Panc1 (cell line): ENCODE measurements at regions not wholly inside any gene's neighbourhood (a gene's known extent, or its start where the extent isn't known, plus 50 kb on each side); places are given as distances from the start of the nearest gene placed in this dataset.
"Not testable (repeated sequence)": the region's sequence is repeated elsewhere in the genome, so short reads cannot be mapped to it uniquely, and the experiment has no call there.

Experiments used
- ATAC-seq: fragments of 200-7000 bp; cut with Tn5 transposase; 2 replicates; pipeline ENCODE4 v1.9.1; 2020; ENCODE audit warnings: mild to moderate bottlenecking, moderate library complexity
- BruUV-seq: library from RNA; stranded (reverse); fragments of 400-500 nt; replicated peaks from 2 replicates; lab custom pipeline; 2021; lab: Mats Ljungman, UMichigan
- CTCF ChIA-PET: fragments of 300-600 bp; sonication (Branson Sonifier 250); formaldehyde crosslinking; loops from one replicate; lab custom pipeline; 2022; ENCODE audit warnings: antibody characterized with exemption; lab: Charles Lee
- POLR2A ChIA-PET: fragments of 300-600 bp; sonication (Branson Sonifier 250); formaldehyde crosslinking; loops from one replicate; lab custom pipeline; 2022; ENCODE audit warnings: antibody characterized with exemption; lab: Charles Lee
- DNase-seq: peaks from one replicate; pipeline ENCODE4 v3.0.0-alpha.2; 2010; ENCODE audit warnings: low read depth, low spot score
- H3K27ac ChIP-seq: 2 replicates; pipeline ENCODE4 v1.5.1; 2011; ENCODE audit warnings: mild to moderate bottlenecking, low read length, inconsistent platforms
- H3K27me3 ChIP-seq: fragments of 200-500 bp; sonication (Bioruptor generic); 2 replicates; pipeline ENCODE4 v1.6.0; 2014; ENCODE audit warnings: low read length, inconsistent platforms; ENCODE audit not compliant: control insufficient read depth, insufficient read depth
- H3K36me3 ChIP-seq: fragments of 200-500 bp; sonication (Bioruptor generic); 2 replicates; pipeline ENCODE4 v1.5.1; 2014; ENCODE audit warnings: inconsistent platforms, mild to moderate bottlenecking, low read length, moderate library complexity; ENCODE audit not compliant: control insufficient read depth, insufficient read depth
- H3K4me1 ChIP-seq: 2 replicates; pipeline ENCODE4 v1.5.1; 2011; ENCODE audit warnings: inconsistent platforms, mild to moderate bottlenecking, low read length, moderate library complexity; ENCODE audit not compliant: control insufficient read depth, insufficient read depth
- H3K4me3 ChIP-seq, 2 experiments: 2 replicates each; pipeline ENCODE4 v1.5.1; 2011 to 2012; ENCODE audit warnings: low read depth in 2 of 2, low read length in 2 of 2, mild to moderate bottlenecking in 2 of 2, inconsistent platforms in 1 of 2, moderate library complexity in 1 of 2
- H3K9me3 ChIP-seq: fragments of 200-500 bp; sonication (Bioruptor generic); 2 replicates; pipeline ENCODE4 v1.5.1; 2014; ENCODE audit warnings: low read depth, mild to moderate bottlenecking, inconsistent platforms, low read length, moderate library complexity; ENCODE audit not compliant: control insufficient read depth, insufficient read depth
- CTCF ChIP-seq: fragments of 450-650 bp; IDR thresholded peaks from 2 replicates; pipeline ENCODE4 v1.5.1; 2017; ENCODE audit warnings: mild to moderate bottlenecking
- POLR2AphosphoS5 ChIP-seq: IDR thresholded peaks from 2 replicates; pipeline ENCODE4 v1.6.1; 2012; ENCODE audit warnings: mild to moderate bottlenecking, low read depth, low read length, moderate library complexity
- SIN3A ChIP-seq: IDR thresholded peaks from 2 replicates; pipeline ENCODE4 v1.6.1; 2012; ENCODE audit warnings: low read depth, mild to moderate bottlenecking, low read length, moderate library complexity, borderline replicate concordance; ENCODE audit not compliant: insufficient read depth
- TCF7L2 ChIP-seq: IDR thresholded peaks from 2 replicates; pipeline ENCODE4 v1.6.1; 2011; ENCODE audit warnings: mild to moderate bottlenecking, low read depth, low read length, inconsistent platforms
- in situ Hi-C: cut with HindIII; loops from 2 replicates; pipeline ENCODE4 v1.10.0; 2016; ENCODE audit warnings: low sequenced_read_pairs, low pct_unique_long_range_greater_than_20kb
- intact Hi-C: fragments of 100-400 bp; cut with micrococcal nuclease; formaldehyde crosslinking; loops from one replicate; pipeline ENCODE4 v1.10.0; 2022; ENCODE audit not compliant: unreplicated experiment
- TF ChIP-seq, protein P1 (sequence below), 2 experiments: IDR thresholded peaks; 2 replicates each; pipeline ENCODE4 v1.6.1; 2011 to 2012; ENCODE audit warnings: low read depth in 2 of 2, control low read depth in 1 of 2, low read length in 1 of 2, mild to moderate bottlenecking in 1 of 2, moderate library complexity in 1 of 2; ENCODE audit not compliant: insufficient read depth in 1 of 2

- Histone ChIP-seq H3K36me3 (no peaks in the 10 kb centered on the region), H3K9me3 (no peaks in the 10 kb centered on the region), H3K27me3 (no peaks in the 10 kb centered on the region), H3K4me1 (no peaks in the 10 kb centered on the region), H3K4me3 (no peak overlapping the region), H3K27ac (no peak overlapping the region)
- ChIA-PET POLR2A (no interaction called here), CTCF (no interaction called here)
- DNase-seq (no peak), ATAC-seq (no peak)
- BruUV-seq, result no TSS peak
- intact Hi-C loops (no loop called here), in situ Hi-C loops (no loop called here)
- no peak for TF ChIP-seq POLR2AphosphoS5
- TF ChIP-seq SIN3A, result no peak
- TF ChIP-seq CTCF, result no peak
- TF ChIP-seq, protein P1, sequence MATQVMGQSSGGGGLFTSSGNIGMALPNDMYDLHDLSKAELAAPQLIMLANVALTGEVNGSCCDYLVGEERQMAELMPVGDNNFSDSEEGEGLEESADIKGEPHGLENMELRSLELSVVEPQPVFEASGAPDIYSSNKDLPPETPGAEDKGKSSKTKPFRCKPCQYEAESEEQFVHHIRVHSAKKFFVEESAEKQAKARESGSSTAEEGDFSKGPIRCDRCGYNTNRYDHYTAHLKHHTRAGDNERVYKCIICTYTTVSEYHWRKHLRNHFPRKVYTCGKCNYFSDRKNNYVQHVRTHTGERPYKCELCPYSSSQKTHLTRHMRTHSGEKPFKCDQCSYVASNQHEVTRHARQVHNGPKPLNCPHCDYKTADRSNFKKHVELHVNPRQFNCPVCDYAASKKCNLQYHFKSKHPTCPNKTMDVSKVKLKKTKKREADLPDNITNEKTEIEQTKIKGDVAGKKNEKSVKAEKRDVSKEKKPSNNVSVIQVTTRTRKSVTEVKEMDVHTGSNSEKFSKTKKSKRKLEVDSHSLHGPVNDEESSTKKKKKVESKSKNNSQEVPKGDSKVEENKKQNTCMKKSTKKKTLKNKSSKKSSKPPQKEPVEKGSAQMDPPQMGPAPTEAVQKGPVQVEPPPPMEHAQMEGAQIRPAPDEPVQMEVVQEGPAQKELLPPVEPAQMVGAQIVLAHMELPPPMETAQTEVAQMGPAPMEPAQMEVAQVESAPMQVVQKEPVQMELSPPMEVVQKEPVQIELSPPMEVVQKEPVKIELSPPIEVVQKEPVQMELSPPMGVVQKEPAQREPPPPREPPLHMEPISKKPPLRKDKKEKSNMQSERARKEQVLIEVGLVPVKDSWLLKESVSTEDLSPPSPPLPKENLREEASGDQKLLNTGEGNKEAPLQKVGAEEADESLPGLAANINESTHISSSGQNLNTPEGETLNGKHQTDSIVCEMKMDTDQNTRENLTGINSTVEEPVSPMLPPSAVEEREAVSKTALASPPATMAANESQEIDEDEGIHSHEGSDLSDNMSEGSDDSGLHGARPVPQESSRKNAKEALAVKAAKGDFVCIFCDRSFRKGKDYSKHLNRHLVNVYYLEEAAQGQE (IDR thresholded peaks at IDR 0.05; ENCODE audit: insufficient read depth in 1 of 2, low read depth in 2 of 2, low read length in 1 of 2), result no peak
These were observed 710.3 kb upstream of the SOX11 start for GRCh38 chr2:4981802-4982409.

DNA sequence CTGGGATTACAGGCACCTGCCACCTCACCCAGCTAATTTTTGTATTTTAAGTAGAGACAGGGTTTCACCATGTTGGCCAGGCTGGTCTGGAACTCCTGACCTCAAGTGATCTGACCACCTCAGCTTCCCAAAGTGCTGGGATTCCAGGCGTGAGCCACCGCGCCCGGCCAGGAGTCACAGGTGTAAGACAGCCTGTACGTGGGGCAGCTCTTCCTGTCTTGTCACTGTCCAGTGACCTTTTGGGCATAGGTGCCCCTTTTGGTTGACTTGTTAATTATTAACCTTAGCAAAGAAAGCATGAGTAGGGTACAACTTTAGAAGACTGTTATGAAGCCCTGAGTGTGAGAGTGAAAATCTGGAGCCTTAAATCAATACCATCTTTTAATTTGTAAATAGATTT is 703.7 kb upstream of the SOX11 start:
- H3K9me3 ChIP-seq, DNase-seq, BruUV-seq, H3K4me3 ChIP-seq, H3K4me1 ChIP-seq, ATAC-seq, intact Hi-C loops, POLR2A ChIA-PET, H3K36me3 ChIP-seq, in situ Hi-C loops, H3K27ac ChIP-seq, H3K27me3 ChIP-seq: not testable (repeated sequence)
- CTCF ChIA-PET, result interaction anchor here (0.7 kb wide), 1 partner anchor 1128 kb away, joined by 5 read pairs; no protein-coding TSS in a partner anchor

DNA sequence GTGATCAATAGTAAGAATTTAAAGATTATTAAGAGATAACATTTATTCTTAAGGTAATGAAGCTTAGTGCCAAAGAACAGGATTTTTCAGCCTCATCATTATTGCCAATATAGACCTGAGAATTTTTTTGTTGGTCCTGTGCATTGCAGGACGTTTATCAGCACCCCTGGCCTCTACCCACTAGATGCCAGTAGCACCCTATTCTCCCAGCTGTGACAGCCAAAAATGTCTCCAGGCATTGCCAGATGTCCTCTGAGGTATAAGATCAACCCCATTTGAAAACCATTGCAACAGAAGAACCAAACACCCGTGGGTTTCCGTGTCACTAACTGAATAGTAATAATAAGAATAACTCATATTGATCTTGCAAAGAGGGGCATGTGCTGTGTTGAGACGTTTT is 700.0 kb upstream of the SOX11 start:
- POLR2A ChIA-PET, result no interaction called here
- no peak for ATAC-seq
- Histone ChIP-seq H3K4me1 (no peaks in the 10 kb centered on the region), H3K36me3 (no peaks in the 10 kb centered on the region), H3K4me3 (no peak overlapping the region), H3K9me3 (no peaks in the 10 kb centered on the region), H3K27ac (no peak overlapping the region), H3K27me3 (no peaks in the 10 kb centered on the region)
- CTCF ChIA-PET, result no interaction called here
- no peak for TF ChIP-seq TCF7L2
- TF ChIP-seq SIN3A, result no peak
- 0 out of 2 replicates have a peak, but pooled peaks have one; percentile 10 for TF ChIP-seq CTCF
- TF ChIP-seq POLR2AphosphoS5, result no peak
- BruUV-seq, result no TSS peak
- in situ Hi-C loops, result no loop called here
- DNase-seq, result no peak
- intact Hi-C loops, result no loop called here
